ENCODE measurements at regions not wholly inside any gene's neighbourhood (a gene's known extent, or its start where the extent isn't known, plus 50 kb on each side); places are given as distances from the start of the nearest gene placed in this dataset.

- WGBS, 2 donors = 97 to 100% methylated on average over 4 of the region's 4 CpGs
- no peaks in the 10 kb centered on the region for H3K36me3 ChIP-seq
- TF ChIP-seq, protein P1, sequence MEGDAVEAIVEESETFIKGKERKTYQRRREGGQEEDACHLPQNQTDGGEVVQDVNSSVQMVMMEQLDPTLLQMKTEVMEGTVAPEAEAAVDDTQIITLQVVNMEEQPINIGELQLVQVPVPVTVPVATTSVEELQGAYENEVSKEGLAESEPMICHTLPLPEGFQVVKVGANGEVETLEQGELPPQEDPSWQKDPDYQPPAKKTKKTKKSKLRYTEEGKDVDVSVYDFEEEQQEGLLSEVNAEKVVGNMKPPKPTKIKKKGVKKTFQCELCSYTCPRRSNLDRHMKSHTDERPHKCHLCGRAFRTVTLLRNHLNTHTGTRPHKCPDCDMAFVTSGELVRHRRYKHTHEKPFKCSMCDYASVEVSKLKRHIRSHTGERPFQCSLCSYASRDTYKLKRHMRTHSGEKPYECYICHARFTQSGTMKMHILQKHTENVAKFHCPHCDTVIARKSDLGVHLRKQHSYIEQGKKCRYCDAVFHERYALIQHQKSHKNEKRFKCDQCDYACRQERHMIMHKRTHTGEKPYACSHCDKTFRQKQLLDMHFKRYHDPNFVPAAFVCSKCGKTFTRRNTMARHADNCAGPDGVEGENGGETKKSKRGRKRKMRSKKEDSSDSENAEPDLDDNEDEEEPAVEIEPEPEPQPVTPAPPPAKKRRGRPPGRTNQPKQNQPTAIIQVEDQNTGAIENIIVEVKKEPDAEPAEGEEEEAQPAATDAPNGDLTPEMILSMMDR (IDR thresholded peaks at IDR 0.05) = no peak
- intact Hi-C loops (cut with DNase I) = no loop called here
- no peak overlapping the region for H3K4me3 ChIP-seq
- no peaks in the 10 kb centered on the region for H3K9me3 ChIP-seq
- ATAC-seq (no peak), DNase-seq (no peak), FAIRE-seq (no peak)
- no peaks in the 10 kb centered on the region for H3K27me3 ChIP-seq
- H3K4me1 ChIP-seq = no peaks in the 10 kb centered on the region
- no peak overlapping the region for H3K27ac ChIP-seq
These were observed 163.7 kb upstream of the SERTAD2 start for GRCh38 chr2:64817453-64817852.

DNA sequence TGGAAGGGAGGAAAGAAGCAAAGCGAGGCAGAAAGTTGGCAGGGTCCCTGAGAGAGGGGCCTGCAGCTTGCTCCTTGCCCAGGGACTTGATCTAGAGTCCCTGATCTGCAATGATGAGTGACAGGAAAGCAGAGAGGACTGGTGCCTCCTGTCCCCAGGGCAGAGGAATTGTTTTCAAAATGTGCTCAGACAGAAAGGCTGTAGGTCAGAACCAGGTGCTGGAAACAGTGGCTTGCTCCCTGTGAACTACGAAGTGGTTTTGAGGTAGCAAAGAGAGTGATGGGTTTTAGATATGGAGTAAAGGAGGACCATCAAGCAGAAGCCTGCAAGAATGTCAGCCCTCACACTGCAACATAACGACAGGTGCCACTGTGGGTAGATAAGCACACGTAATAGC, 164.9 kb upstream of the SERTAD2 start:
- Histone ChIP-seq H3K4me1 (no peaks in the 10 kb centered on the region), H3K36me3 (no peaks in the 10 kb centered on the region), H3K4me3 (no peak overlapping the region), H3K27me3 (no peaks in the 10 kb centered on the region), H3K27ac (no peak overlapping the region), H3K9me3 (no peaks in the 10 kb centered on the region)
- FAIRE-seq = no peak
- TF ChIP-seq, protein P1 (IDR thresholded peaks at IDR 0.05) = no peak
- WGBS, 2 donors = 40 to 43% methylated on average over 4 of the region's 4 CpGs
- ATAC-seq = no peak
- DNase-seq = no peak
- intact Hi-C loops (cut with DNase I) = no loop called here

DNA sequence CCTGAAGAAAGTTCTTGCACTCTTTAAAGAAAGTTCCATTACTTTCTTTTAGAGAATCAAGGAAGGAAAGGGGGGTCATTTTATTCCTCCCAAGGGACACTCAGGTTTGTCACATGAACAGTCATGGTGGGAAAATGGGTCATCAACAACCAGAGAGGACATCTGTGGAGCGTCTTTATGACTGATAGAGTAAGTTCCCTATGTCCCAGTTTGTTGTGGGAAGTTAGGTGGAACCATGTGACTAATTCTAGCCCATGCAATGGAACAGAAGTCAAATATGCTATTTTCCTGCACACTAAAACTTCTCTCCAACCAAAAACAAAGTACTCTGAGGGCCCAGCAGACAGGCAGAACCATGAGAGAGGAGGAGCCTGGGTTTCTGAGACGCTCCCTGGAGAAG, 165.6 kb upstream of the SERTAD2 start:
- Histone ChIP-seq H3K36me3 (no peaks in the 10 kb centered on the region), H3K9me3 (no peaks in the 10 kb centered on the region), H3K27me3 (no peaks in the 10 kb centered on the region), H3K4me3 (no peak overlapping the region), H3K4me1 (no peaks in the 10 kb centered on the region), H3K27ac (no peak overlapping the region)
- TF ChIP-seq, protein P1 (IDR thresholded peaks at IDR 0.05) = no peak
- ATAC-seq (peak in 1 of 4 donors; percentile 39), FAIRE-seq (no peak), DNase-seq (no peak)
- intact Hi-C loops (cut with DNase I) = no loop called here
- WGBS, 2 donors = 62 to 68% methylated on average over 2 of the region's 2 CpGs

DNA sequence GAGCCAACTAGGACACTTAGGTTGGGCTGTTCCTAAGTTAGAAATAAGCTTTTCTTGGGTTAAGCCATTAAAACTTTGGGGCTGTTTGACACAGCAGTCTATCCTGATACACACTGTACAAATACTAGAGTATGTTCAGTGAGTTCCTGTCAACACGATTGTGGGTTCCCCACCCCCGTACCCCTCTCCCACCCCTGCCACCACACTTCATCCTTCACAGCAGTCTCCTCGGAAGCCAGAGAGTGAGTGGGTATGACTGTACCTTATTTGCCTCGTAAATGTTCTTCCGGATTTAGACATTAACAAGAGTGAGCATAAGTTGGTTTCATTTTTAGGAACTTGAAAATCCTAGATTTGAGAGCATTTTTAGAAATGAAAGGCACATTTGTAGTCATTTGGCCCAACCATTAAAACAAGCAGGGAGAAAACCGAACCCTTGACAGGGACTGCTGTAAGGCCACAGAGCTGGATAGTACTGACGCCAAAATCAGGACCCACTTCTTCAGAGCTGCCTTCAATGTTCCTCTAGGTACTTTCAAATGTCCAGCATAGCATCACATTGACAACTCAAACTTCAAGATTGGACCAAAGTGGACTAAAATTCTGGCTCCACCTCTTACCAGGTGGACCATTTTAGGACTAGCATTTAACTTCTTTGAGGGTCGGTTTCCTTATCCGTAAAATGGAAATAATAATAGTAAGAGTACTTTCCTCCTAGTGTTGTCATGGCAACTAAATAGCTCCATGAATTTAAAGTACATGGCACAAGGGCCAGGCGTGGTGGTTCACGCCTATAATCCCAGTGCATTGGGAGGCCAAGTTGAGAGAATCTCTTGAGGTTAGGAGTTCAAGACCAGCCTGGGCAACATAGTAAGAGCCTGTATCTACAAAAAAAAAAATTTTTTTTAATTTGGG, 166.3 kb upstream of the SERTAD2 start:
- no peak overlapping the region for H3K4me3 ChIP-seq
- H3K9me3 ChIP-seq = no peaks in the 10 kb centered on the region
- FAIRE-seq (no peak), ATAC-seq (peak in 1 of 4 donors; percentile 27), DNase-seq (no peak)
- 80 to 91% methylated on average over 11 of the region's 11 CpGs for WGBS, 2 donors
- TF ChIP-seq, protein P1 (IDR thresholded peaks at IDR 0.05) = no peak
- H3K36me3 ChIP-seq = no peaks in the 10 kb centered on the region
- intact Hi-C loops (cut with DNase I) = no loop called here
- H3K4me1 ChIP-seq = no peaks in the 10 kb centered on the region
- H3K27me3 ChIP-seq = no peaks in the 10 kb centered on the region
- H3K27ac ChIP-seq = no peak overlapping the region

DNA sequence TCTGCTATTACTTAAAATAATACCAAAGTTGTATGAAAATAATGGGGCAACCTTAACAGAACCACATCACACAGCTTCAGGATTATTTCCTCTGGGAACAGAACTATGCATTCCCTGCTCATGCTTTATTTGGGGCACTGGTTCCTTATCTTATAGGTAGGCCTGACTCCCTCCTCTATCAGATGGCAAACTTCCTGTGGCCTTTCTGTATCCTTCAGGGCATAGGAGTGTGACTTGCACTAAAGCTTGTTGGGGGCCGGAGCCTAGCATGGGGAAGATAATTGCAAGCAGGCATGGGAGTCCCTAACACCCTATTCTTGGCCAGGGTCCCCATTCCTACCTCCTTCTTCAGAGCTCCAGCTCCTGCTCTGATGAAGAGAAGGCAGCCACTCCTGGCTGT, 167.2 kb upstream of the SERTAD2 start:
- ATAC-seq (no peak), FAIRE-seq (no peak), DNase-seq (no peak)
- H3K27me3 ChIP-seq = no peaks in the 10 kb centered on the region
- TF ChIP-seq, protein P1 (IDR thresholded peaks at IDR 0.05) = no peak
- 87 to 100% methylated on average over 1 of the region's 1 CpG for WGBS, 2 donors
- H3K9me3 ChIP-seq = no peaks in the 10 kb centered on the region
- no peaks in the 10 kb centered on the region for H3K36me3 ChIP-seq
- no peaks in the 10 kb centered on the region for H3K4me1 ChIP-seq
- no peak overlapping the region for H3K27ac ChIP-seq
- intact Hi-C loops (cut with DNase I) = no loop called here
- no peak overlapping the region for H3K4me3 ChIP-seq

All from pancreas (tissue), 10 donors.